ENCODE measurements at regions not wholly inside any gene's neighbourhood (a gene's known extent, or its start where the extent isn't known, plus 50 kb on each side); places are given as distances from the start of the nearest gene placed in this dataset.

- H3K27me3 ChIP-seq (replicated peaks in 1 of 2; ENCODE audit: control insufficient read depth in 2 of 2, insufficient read depth in 2 of 2, low read length in 1 of 2), result peaks cover 0 to 6% of the 10 kb centered on the region in 2 experiments; a peak in 2 of 4 replicates
- RAD21 ChIA-PET (ENCODE audit: unreplicated experiment), result no interaction called here
- no TSS peak for BruUV-seq (replicated peaks)
- H3K27ac ChIP-seq (ENCODE audit: control insufficient read depth, insufficient read depth), result no peak overlapping the region
- H2AFZ ChIP-seq (ENCODE audit: control insufficient read depth, low read depth, low read length), result no peak overlapping the region
- H3K4me3 ChIP-seq, result no peak overlapping the region
- H3K79me2 ChIP-seq (ENCODE audit: control insufficient read depth, insufficient read depth, low read length), result no peaks in the 10 kb centered on the region
- H3K4me2 ChIP-seq (ENCODE audit: control insufficient read depth, insufficient read depth), result no peak overlapping the region
- TF ChIP-seq CBFB (IDR thresholded peaks at IDR 0.05; ENCODE audit: low read depth) (no peak), FOXK2 (IDR thresholded peaks at IDR 0.05) (no peak), RAD51 (IDR thresholded peaks at IDR 0.05) (no peak), EED (IDR thresholded peaks at IDR 0.05; ENCODE audit: low read depth) (no peak), TARDBP (IDR thresholded peaks at IDR 0.05; ENCODE audit: borderline replicate concordance) (no peak), ZBED1 (IDR thresholded peaks at IDR 0.05; ENCODE audit: borderline replicate concordance) (no peak)
- H3K36me3 ChIP-seq (ENCODE audit: control insufficient read depth in 2 of 2, insufficient read depth in 2 of 2, low read length in 1 of 2), result no peaks in the 10 kb centered on the region
- no peaks in the 10 kb centered on the region for H3K4me1 ChIP-seq (ENCODE audit: control insufficient read depth, insufficient read depth, low read length)
- intact Hi-C loops (cut with micrococcal nuclease; ENCODE audit: unreplicated experiment), result no loop called here
- H3K9ac ChIP-seq (ENCODE audit: control insufficient read depth, insufficient read depth, low read length), result no peak overlapping the region
- DNase-seq (ENCODE audit: low read depth, low spot score) (peak; percentile 7), FAIRE-seq (no peak), ATAC-seq (no peak)
- 81% methylated on average over 2 of the region's 2 CpGs for WGBS (ENCODE audit: insufficient coverage, insufficient replicate concordance, low lambda C conversion rate, missing lambda C conversion rate)
- H4K20me1 ChIP-seq (ENCODE audit: control insufficient read depth, insufficient read depth), result no peaks in the 10 kb centered on the region
- SMC1A ChIA-PET (ENCODE audit: uncharacterized antibody, unreplicated experiment), result interaction anchor here (1.1 kb wide), 1 partner anchor 26 kb away, joined by 3 read pairs; no protein-coding TSS in a partner anchor
- no peaks in the 10 kb centered on the region for H3K9me3 ChIP-seq (replicated peaks; ENCODE audit: control insufficient read depth, insufficient read depth, low read length)
- CTCF ChIA-PET, result interaction anchor here (1.2 kb wide), 1 partner anchor 14 kb away, joined by 3 read pairs; no protein-coding TSS in a partner anchor
- POLR2A ChIA-PET, result no interaction called here
- in situ Hi-C loops (cut with MboI), result no loop called here
Measured at GRCh38 chr2:181836583-181836982, 54.9 kb upstream of the ITPRID2 start.

- Histone ChIP-seq H3K4me3 (no peak overlapping the region), H3K4me1 (ENCODE audit: control insufficient read depth, insufficient read depth, low read length) (no peaks in the 10 kb centered on the region), H3K4me2 (ENCODE audit: control insufficient read depth, insufficient read depth) (no peak overlapping the region), H3K27ac (ENCODE audit: control insufficient read depth, insufficient read depth) (no peak overlapping the region), H3K9me3 (replicated peaks; ENCODE audit: control insufficient read depth, insufficient read depth, low read length) (no peaks in the 10 kb centered on the region), H2AFZ (ENCODE audit: control insufficient read depth, low read depth, low read length) (no peak overlapping the region), H3K36me3 (ENCODE audit: control insufficient read depth in 2 of 2, insufficient read depth in 2 of 2, low read length in 1 of 2) (no peaks in the 10 kb centered on the region), H3K79me2 (ENCODE audit: control insufficient read depth, insufficient read depth, low read length) (no peaks in the 10 kb centered on the region), H4K20me1 (ENCODE audit: control insufficient read depth, insufficient read depth) (no peaks in the 10 kb centered on the region), H3K9ac (ENCODE audit: control insufficient read depth, insufficient read depth, low read length) (no peak overlapping the region), H3K27me3 (replicated peaks in 1 of 2; ENCODE audit: control insufficient read depth in 2 of 2, insufficient read depth in 2 of 2, low read length in 1 of 2) (peaks cover 0 to 6% of the 10 kb centered on the region in 2 experiments; a peak in 2 of 4 replicates)
- DNase-seq (ENCODE audit: low read depth, low spot score) (no peak), FAIRE-seq (no peak), ATAC-seq (no peak)
- POLR2A ChIA-PET, result no interaction called here
- SMC1A ChIA-PET (ENCODE audit: uncharacterized antibody, unreplicated experiment), result interaction anchor here (0.6 to 1.1 kb wide), 2 partner anchors 25 to 95 kb away, joined by 3 read pairs; no protein-coding TSS in a partner anchor
- CTCF ChIA-PET, result interaction anchor here (1.2 kb wide), 1 partner anchor 13 kb away, joined by 3 read pairs; no protein-coding TSS in a partner anchor
- intact Hi-C loops (cut with micrococcal nuclease; ENCODE audit: unreplicated experiment), result no loop called here
- in situ Hi-C loops (cut with MboI), result no loop called here
- BruUV-seq (replicated peaks), result no TSS peak
- RAD21 ChIA-PET (ENCODE audit: unreplicated experiment), result no interaction called here
- TF ChIP-seq SIN3A (IDR thresholded peaks at IDR 0.05; ENCODE audit: low read depth, low read length) (no peak), EZH2 (IDR thresholded peaks at IDR 0.05; ENCODE audit: borderline replicate concordance, control insufficient read depth, low read depth, low read length) (no peak), BCLAF1 (IDR thresholded peaks at IDR 0.05) (no peak), SMAD1 (IDR thresholded peaks at IDR 0.05; ENCODE audit: low read depth, partially characterized antibody) (no peak), LARP7 (IDR thresholded peaks at IDR 0.05) (no peak)
- WGBS (ENCODE audit: insufficient coverage, insufficient replicate concordance, low lambda C conversion rate, missing lambda C conversion rate), result 0% methylated on average over 2 of the region's 2 CpGs
Measured at GRCh38 chr2:181837563-181837962, 54.0 kb upstream of the ITPRID2 start.

Measured in GM12878 (cell line).